ENCODE measurements at regions not wholly inside any gene's neighbourhood (a gene's known extent, or its start where the extent isn't known, plus 50 kb on each side); places are given as distances from the start of the nearest gene placed in this dataset.
"Not testable (repeated sequence)": the region's sequence is repeated elsewhere in the genome, so short reads cannot be mapped to it uniquely, and the experiment has no call there.

- H3K36me3 ChIP-seq (ENCODE audit: low read depth); H3K79me2 ChIP-seq (ENCODE audit: insufficient read depth); H3K4me3 ChIP-seq; H3K27ac ChIP-seq; H3K27me3 ChIP-seq (replicated peaks; ENCODE audit: insufficient read depth); H3K4me1 ChIP-seq (ENCODE audit: insufficient read depth); H3K9ac ChIP-seq; in situ Hi-C loops (cut with MboI); H2AFZ ChIP-seq; H3K9me3 ChIP-seq (ENCODE audit: low read depth); DNase-seq; H4K20me1 ChIP-seq (ENCODE audit: insufficient read depth); H3K4me2 ChIP-seq (ENCODE audit: unreplicated experiment); H3F3A ChIP-seq (ENCODE audit: insufficient read depth); H3K9me2 ChIP-seq (ENCODE audit: insufficient read depth): not testable (repeated sequence)
- WGBS, 2 experiments (ENCODE audit: low coverage in 1 of 2, low lambda C conversion rate in 2 of 2, missing lambda C conversion rate in 2 of 2), result 46 to 48% methylated on average over 8 to 11 of the region's 23 CpGs
These were observed 136.9 kb downstream of the TMEM121 start for GRCh38 chr14:105663323-105663722.

- H3K27ac ChIP-seq; H3K36me3 ChIP-seq (ENCODE audit: low read depth); H3K9me2 ChIP-seq (ENCODE audit: insufficient read depth); H3K27me3 ChIP-seq (replicated peaks; ENCODE audit: insufficient read depth); H3K79me2 ChIP-seq (ENCODE audit: insufficient read depth); H2AFZ ChIP-seq; H3K4me2 ChIP-seq (ENCODE audit: unreplicated experiment); DNase-seq; H3K4me1 ChIP-seq (ENCODE audit: insufficient read depth); H3F3A ChIP-seq (ENCODE audit: insufficient read depth); H3K4me3 ChIP-seq; H3K9me3 ChIP-seq (ENCODE audit: low read depth); H3K9ac ChIP-seq; H4K20me1 ChIP-seq (ENCODE audit: insufficient read depth); in situ Hi-C loops (cut with MboI): not testable (repeated sequence)
- 25 to 26% methylated on average over 19 to 22 of the region's 27 CpGs for WGBS, 2 experiments (ENCODE audit: low coverage in 1 of 2, low lambda C conversion rate in 2 of 2, missing lambda C conversion rate in 2 of 2)
These were observed 137.6 kb downstream of the TMEM121 start for GRCh38 chr14:105663818-105664596.

- TF ChIP-seq EZH2 (IDR thresholded peaks at IDR 0.05; ENCODE audit: insufficient read depth, poor library complexity, severe bottlenecking), result no peak
- no peak for TF ChIP-seq EZH2phosphoT487 (IDR thresholded peaks at IDR 0.05; ENCODE audit: insufficient read depth, low read depth)
- WGBS, 2 experiments (ENCODE audit: low coverage in 1 of 2, low lambda C conversion rate in 2 of 2, missing lambda C conversion rate in 2 of 2), result 14 to 20% methylated on average over 2 to 4 of the region's 4 CpGs
- Histone ChIP-seq H3K4me1 (ENCODE audit: insufficient read depth) (no peaks in the 10 kb centered on the region), H3K9ac (no peak overlapping the region), H4K20me1 (ENCODE audit: insufficient read depth) (no peaks in the 10 kb centered on the region), H3K4me2 (ENCODE audit: unreplicated experiment) (no peak overlapping the region), H3K4me3 (no peak overlapping the region), H3K9me3 (ENCODE audit: low read depth) (no peaks in the 10 kb centered on the region), H3K27ac (no peak overlapping the region), H3K9me2 (ENCODE audit: insufficient read depth) (no peaks in the 10 kb centered on the region), H3K36me3 (ENCODE audit: low read depth) (no peaks in the 10 kb centered on the region), H3F3A (ENCODE audit: insufficient read depth) (no peaks in the 10 kb centered on the region), H3K79me2 (ENCODE audit: insufficient read depth) (no peaks in the 10 kb centered on the region), H3K27me3 (replicated peaks; ENCODE audit: insufficient read depth) (no peaks in the 10 kb centered on the region), H2AFZ (no peak overlapping the region)
- in situ Hi-C loops (cut with MboI), result no loop called here
- no peak for DNase-seq
These were observed 138.3 kb downstream of the TMEM121 start for GRCh38 chr14:105664691-105665090.

GRCh38 chr14:105665247-105665950 is 139.0 kb downstream of the TMEM121 start:
- no peaks in the 10 kb centered on the region for H3K9me3 ChIP-seq (ENCODE audit: low read depth)
- H3K4me1 ChIP-seq (ENCODE audit: insufficient read depth), result no peaks in the 10 kb centered on the region
- in situ Hi-C loops (cut with MboI), result no loop called here
- no peak for DNase-seq
- H2AFZ ChIP-seq, result no peak overlapping the region
- no peaks in the 10 kb centered on the region for H4K20me1 ChIP-seq (ENCODE audit: insufficient read depth)
- no peak overlapping the region for H3K27ac ChIP-seq
- no peaks in the 10 kb centered on the region for H3K9me2 ChIP-seq (ENCODE audit: insufficient read depth)
- 0 to 33% methylated on average over 2 to 9 of the region's 9 CpGs for WGBS, 2 experiments (ENCODE audit: low coverage in 1 of 2, low lambda C conversion rate in 2 of 2, missing lambda C conversion rate in 2 of 2)
- no peaks in the 10 kb centered on the region for H3F3A ChIP-seq (ENCODE audit: insufficient read depth)
- H3K9ac ChIP-seq, result no peak overlapping the region
- no peak overlapping the region for H3K4me3 ChIP-seq
- no peaks in the 10 kb centered on the region for H3K79me2 ChIP-seq (ENCODE audit: insufficient read depth)
- H3K36me3 ChIP-seq (ENCODE audit: low read depth), result no peaks in the 10 kb centered on the region
- H3K27me3 ChIP-seq (replicated peaks; ENCODE audit: insufficient read depth), result no peaks in the 10 kb centered on the region
- no peak overlapping the region for H3K4me2 ChIP-seq (ENCODE audit: unreplicated experiment)
- no peak for TF ChIP-seq EZH2 (IDR thresholded peaks at IDR 0.05; ENCODE audit: insufficient read depth, poor library complexity, severe bottlenecking)
- TF ChIP-seq EZH2phosphoT487 (IDR thresholded peaks at IDR 0.05; ENCODE audit: insufficient read depth, low read depth), result no peak
